ENCODE measurements at regions not wholly inside any gene's neighbourhood (a gene's known extent, or its start where the extent isn't known, plus 50 kb on each side); places are given as distances from the start of the nearest gene placed in this dataset.

DNA sequence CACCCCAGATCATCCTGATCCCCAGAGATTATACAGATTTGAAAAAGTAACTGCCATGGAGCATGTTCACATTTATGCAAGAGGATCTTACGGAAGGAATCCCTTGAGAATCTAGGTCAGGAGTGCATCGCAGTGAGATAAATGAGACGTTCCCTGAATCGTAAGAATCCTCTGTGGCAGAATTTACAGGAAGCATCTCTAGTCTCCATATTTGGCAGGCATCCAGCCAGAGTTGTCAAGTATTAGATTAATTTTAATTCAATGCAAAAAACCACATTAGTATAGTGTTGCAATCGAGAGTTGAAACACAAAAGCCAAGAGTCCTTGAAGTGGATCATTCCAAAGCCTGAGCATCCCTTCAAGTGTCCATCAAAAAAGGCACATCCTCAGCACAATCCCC lies 100.8 kb downstream of the RRAGC start:
- no peak for DNase-seq
- Histone ChIP-seq H3K4me1 (no peaks in the 10 kb centered on the region), H3K36me3 (no peaks in the 10 kb centered on the region), H3K27ac (no peak overlapping the region), H3K9me3 (no peaks in the 10 kb centered on the region), H3K27me3 (peaks cover 0 to 34% (median 0%) of the 10 kb centered on the region in 4 donors), H3K4me3 (no peak overlapping the region)
- no peak for TF ChIP-seq POLR2A (IDR thresholded peaks at IDR 0.05)
- TF ChIP-seq, protein P1, sequence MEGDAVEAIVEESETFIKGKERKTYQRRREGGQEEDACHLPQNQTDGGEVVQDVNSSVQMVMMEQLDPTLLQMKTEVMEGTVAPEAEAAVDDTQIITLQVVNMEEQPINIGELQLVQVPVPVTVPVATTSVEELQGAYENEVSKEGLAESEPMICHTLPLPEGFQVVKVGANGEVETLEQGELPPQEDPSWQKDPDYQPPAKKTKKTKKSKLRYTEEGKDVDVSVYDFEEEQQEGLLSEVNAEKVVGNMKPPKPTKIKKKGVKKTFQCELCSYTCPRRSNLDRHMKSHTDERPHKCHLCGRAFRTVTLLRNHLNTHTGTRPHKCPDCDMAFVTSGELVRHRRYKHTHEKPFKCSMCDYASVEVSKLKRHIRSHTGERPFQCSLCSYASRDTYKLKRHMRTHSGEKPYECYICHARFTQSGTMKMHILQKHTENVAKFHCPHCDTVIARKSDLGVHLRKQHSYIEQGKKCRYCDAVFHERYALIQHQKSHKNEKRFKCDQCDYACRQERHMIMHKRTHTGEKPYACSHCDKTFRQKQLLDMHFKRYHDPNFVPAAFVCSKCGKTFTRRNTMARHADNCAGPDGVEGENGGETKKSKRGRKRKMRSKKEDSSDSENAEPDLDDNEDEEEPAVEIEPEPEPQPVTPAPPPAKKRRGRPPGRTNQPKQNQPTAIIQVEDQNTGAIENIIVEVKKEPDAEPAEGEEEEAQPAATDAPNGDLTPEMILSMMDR (IDR thresholded peaks at IDR 0.05): no peak
- 15 to 36% methylated on average over 5 of the region's 5 CpGs for WGBS, 2 donors
- intact Hi-C loops (cut with DNase I): no loop called here

DNA sequence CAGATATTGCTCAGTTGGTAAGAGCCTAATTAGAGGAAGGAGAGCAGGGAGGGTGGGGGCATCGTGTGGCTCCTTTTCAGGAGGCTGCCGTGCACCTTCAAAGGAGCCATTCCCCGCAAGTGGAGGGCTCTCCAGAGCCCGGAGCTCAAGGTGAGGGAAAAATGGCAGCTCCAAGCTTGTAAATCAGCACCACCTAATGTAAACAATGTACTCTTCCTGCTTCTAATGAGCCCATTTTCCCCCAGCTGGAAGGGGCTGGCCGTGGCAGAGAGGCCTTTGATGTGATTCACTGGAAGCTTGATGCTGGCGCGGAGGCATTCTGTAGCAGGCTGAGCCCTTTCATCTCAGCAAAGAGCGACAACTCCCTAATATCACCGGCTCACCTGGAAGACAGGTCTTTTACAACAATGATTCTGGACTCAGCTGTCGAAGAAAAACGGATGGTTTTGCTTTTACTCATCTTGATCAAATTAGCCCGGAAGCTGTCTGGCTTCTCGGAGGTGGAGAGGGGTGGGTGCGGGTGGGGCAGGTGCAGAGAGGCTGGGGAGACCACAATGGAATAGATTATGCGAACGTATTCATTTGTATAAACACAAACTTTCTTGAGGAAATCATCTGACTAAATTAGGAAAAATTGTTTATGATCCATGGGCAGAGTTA lies 112.5 kb downstream of the RRAGC start:
- Histone ChIP-seq H3K27ac (no peak overlapping the region), H3K4me3 (no peak overlapping the region), H3K4me1 (peaks cover 0 to 21% (median 0%) of the 10 kb centered on the region in 3 donors), H3K27me3 (peaks cover 0 to 17% (median 0%) of the 10 kb centered on the region in 4 donors), H3K36me3 (no peaks in the 10 kb centered on the region), H3K9me3 (no peaks in the 10 kb centered on the region)
- TF ChIP-seq, protein P1 (IDR thresholded peaks at IDR 0.05): no peak
- no peak for TF ChIP-seq POLR2A (IDR thresholded peaks at IDR 0.05)
- intact Hi-C loops (cut with DNase I): no loop called here
- DNase-seq: no peak
- 35 to 36% methylated on average over 13 to 14 of the region's 16 CpGs for WGBS, 2 donors

DNA sequence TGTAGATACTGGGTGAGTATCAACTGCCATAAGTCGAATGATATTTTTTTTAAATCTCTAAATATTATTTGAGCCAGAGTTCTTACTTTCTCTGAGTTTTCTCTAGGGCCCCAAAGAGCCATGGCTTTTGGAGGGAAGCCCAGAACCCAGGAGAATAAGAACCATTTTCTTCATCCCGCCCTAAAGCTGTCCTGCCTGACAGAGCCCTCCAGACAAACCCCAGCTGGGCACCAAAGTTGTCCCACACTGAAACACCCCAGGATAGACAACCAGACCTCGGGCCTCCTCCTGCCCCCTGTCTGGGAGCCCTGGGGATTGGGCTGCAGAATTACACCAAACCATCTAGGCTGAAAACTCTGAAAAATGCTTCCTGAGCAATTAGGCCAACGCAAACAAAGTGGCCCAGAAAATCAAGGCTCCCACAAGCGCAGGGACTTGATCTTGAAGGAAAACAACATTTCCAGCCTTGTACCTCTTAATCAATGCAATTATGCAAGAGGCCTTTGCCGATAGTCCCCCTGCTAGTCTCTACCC lies 113.1 kb downstream of the RRAGC start:
- Histone ChIP-seq H3K4me1 (peaks cover 0 to 21% (median 0%) of the 10 kb centered on the region in 3 donors), H3K4me3 (no peak overlapping the region), H3K9me3 (no peaks in the 10 kb centered on the region), H3K27me3 (peaks cover 0 to 13% (median 0%) of the 10 kb centered on the region in 4 donors), H3K27ac (no peak overlapping the region), H3K36me3 (no peaks in the 10 kb centered on the region)
- intact Hi-C loops (cut with DNase I): no loop called here
- no peak for DNase-seq
- WGBS, 2 donors: 71 to 80% methylated on average over 1 to 6 of the region's 6 CpGs
- TF ChIP-seq, protein P1 (IDR thresholded peaks at IDR 0.05): no peak

DNA sequence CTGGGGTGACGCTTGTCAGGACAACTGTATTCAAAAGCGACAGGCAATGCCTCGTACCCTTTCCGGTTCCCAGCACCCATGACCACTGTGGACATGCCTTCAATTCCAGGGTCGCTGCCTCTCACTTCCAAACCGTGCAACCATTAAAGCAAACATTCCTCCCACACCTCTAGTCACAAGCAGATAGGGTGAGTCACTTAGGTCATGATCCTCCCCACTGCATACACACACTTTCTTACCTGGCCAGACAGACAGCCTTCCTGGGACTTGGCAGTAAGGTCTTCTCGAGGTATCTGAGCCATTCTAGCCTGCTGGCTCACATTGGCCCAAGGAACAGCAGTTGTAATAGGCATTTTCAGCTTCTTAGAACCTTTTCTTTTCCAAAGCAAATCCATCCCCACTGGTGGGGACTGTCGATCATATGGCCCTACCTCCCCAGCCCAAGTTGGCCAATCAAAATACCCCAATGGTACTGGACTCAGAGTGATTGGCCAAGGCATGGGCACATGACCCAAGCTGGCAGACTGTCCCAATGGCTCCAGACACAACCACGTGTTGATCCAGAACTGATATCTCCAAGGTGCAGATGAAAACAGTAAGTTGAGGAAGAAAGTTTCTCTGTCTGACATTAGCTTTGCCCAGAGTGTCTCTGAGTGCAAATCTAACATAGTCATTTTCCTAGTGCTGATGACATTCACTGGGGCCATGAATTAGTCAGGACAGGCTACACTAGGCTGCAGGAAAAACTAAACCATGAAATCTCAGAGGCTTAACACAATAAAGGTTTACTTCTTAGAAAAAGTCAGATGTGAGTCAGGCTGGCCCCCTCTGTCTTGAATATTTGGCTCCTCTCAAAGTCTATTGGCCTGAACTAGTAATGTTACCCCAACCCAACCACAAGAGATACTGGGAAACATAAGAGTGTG lies 113.8 kb downstream of the RRAGC start:
- H3K27me3 ChIP-seq: peaks cover 0 to 9% (median 0%) of the 10 kb centered on the region in 4 donors
- DNase-seq: no peak
- TF ChIP-seq POLR2A (IDR thresholded peaks at IDR 0.05): no peak
- TF ChIP-seq, protein P1 (IDR thresholded peaks at IDR 0.05): no peak

More for the DNA sequence above, 113.8 kb downstream of the RRAGC start:
- Histone ChIP-seq H3K27ac (no peak overlapping the region), H3K9me3 (no peaks in the 10 kb centered on the region), H3K4me1 (peaks cover 0 to 26% (median 0%) of the 10 kb centered on the region in 3 donors), H3K36me3 (no peaks in the 10 kb centered on the region), H3K4me3 (no peak overlapping the region)
- 71 to 76% methylated on average over 7 to 8 of the region's 9 CpGs for WGBS, 2 donors
- intact Hi-C loops (cut with DNase I): no loop called here
